T-cell (primary cell): ENCODE measurements at regions not wholly inside any gene's neighbourhood (a gene's known extent, or its start where the extent isn't known, plus 50 kb on each side); places are given as distances from the start of the nearest gene placed in this dataset.

Experiments
- ATAC-seq, 4 experiments: fragments of 200-7000 bp in 3 of 4; fragments of 150-1000 bp in 1 of 4; cut with Tn5 transposase; replicated peaks in 1 of 4; 1 replicate in 3 of 4; 2 replicates in 1 of 4; pipeline ENCODE4 v1.10.0; 2021; ENCODE audit warnings: moderate library complexity in 3 of 4, mild to moderate bottlenecking in 2 of 4, moderate number of reproducible peaks in 1 of 4
- CTCF ChIA-PET, 2 donors: fragments of 300-600 bp; sonication (Branson Sonifier 250); formaldehyde crosslinking; loops; one replicate each; lab custom pipeline; 2022; ENCODE audit warnings: antibody characterized with exemption in 2 of 2; lab: Charles Lee
- POLR2A ChIA-PET, 2 donors: fragments of 300-600 bp; sonication (Branson Sonifier 250); formaldehyde crosslinking; loops; one replicate each; lab custom pipeline; 2022; ENCODE audit warnings: antibody characterized with exemption in 2 of 2; lab: Charles Lee
- DNase-seq, 35 experiments: peaks; one replicate each; pipeline versions ENCODE4 v3.0.0 to v3.0.0-alpha.2; 2013 to 2023
- H3K27ac ChIP-seq: one replicate; pipeline ENCODE4 v1.5.1; 2013; ENCODE audit warnings: low read length
- H3K27me3 ChIP-seq, 2 experiments: replicated peaks in 1 of 2; 1 replicate in 1 of 2; 2 replicates in 1 of 2; pipeline versions ENCODE4 v1.6.1 to v1.7.0; 2013; ENCODE audit warnings: low read length in 1 of 2, mixed read lengths in 1 of 2; ENCODE audit not compliant: control insufficient read depth in 2 of 2, insufficient read depth in 2 of 2; ENCODE audit errors: extremely low read depth in 1 of 2
- H3K36me3 ChIP-seq, 2 donors: 1 replicate in 1 of 2; 2 replicates in 1 of 2; pipeline versions ENCODE4 v1.6.1 to v1.7.0; 2013; ENCODE audit warnings: low read length in 1 of 2; ENCODE audit not compliant: control insufficient read depth in 2 of 2, insufficient read depth in 1 of 2; ENCODE audit errors: extremely low read depth in 1 of 2
- H3K4me1 ChIP-seq, 2 experiments: 1 replicate in 1 of 2; 2 replicates in 1 of 2; pipeline versions ENCODE4 v1.6.1 to v1.7.0; 2013; ENCODE audit warnings: low read length in 2 of 2, mixed read lengths in 1 of 2; ENCODE audit not compliant: insufficient read depth in 2 of 2, control insufficient read depth in 1 of 2; ENCODE audit errors: extremely low read depth in 1 of 2
- H3K4me3 ChIP-seq, 2 donors: 1 replicate in 1 of 2; 2 replicates in 1 of 2; pipeline versions ENCODE4 v1.5.1 to v1.7.0; 2013; ENCODE audit warnings: mild to moderate bottlenecking in 2 of 2, low read length in 1 of 2, moderate library complexity in 1 of 2; ENCODE audit not compliant: control insufficient read depth in 1 of 2; ENCODE audit errors: extremely low read depth in 1 of 2
- H3K9me3 ChIP-seq: 2 replicates; pipeline ENCODE4 v1.7.0; 2013
- H3K27ac Mint-ChIP-seq, 2 donors: one replicate each; pipeline ENCODE4 v1.8.0; 2020 to 2021; ENCODE audit warnings: mild to moderate bottlenecking in 2 of 2, mixed read lengths in 2 of 2
- H3K27me3 Mint-ChIP-seq, 2 donors: one replicate each; pipeline ENCODE4 v1.8.0; 2021 to 2022; ENCODE audit warnings: mixed read lengths in 2 of 2
- H3K36me3 Mint-ChIP-seq: one replicate; pipeline ENCODE4 v1.8.0; 2021; ENCODE audit warnings: mixed read lengths
- H3K4me1 Mint-ChIP-seq, 3 donors: one replicate each; pipeline ENCODE4 v1.8.0; 2020 to 2022; ENCODE audit warnings: mixed read lengths in 3 of 3, mild to moderate bottlenecking in 1 of 3
- H3K4me3 Mint-ChIP-seq, 3 donors: one replicate each; pipeline ENCODE4 v1.8.0; 2020 to 2022; ENCODE audit warnings: mild to moderate bottlenecking in 3 of 3, mixed read lengths in 3 of 3, moderate library complexity in 3 of 3
- H3K9me3 Mint-ChIP-seq, 3 donors: one replicate each; pipeline ENCODE4 v1.8.0; 2020 to 2022; ENCODE audit warnings: mixed read lengths in 3 of 3
- WGBS: methylation state at CpG from one replicate; pipeline ENCODE4 v1.1.5; 2013; ENCODE audit warnings: missing lambda C conversion rate; ENCODE audit not compliant: insufficient coverage; 5-methylcytosine and 5-hydroxymethylcytosine counted together

DNA sequence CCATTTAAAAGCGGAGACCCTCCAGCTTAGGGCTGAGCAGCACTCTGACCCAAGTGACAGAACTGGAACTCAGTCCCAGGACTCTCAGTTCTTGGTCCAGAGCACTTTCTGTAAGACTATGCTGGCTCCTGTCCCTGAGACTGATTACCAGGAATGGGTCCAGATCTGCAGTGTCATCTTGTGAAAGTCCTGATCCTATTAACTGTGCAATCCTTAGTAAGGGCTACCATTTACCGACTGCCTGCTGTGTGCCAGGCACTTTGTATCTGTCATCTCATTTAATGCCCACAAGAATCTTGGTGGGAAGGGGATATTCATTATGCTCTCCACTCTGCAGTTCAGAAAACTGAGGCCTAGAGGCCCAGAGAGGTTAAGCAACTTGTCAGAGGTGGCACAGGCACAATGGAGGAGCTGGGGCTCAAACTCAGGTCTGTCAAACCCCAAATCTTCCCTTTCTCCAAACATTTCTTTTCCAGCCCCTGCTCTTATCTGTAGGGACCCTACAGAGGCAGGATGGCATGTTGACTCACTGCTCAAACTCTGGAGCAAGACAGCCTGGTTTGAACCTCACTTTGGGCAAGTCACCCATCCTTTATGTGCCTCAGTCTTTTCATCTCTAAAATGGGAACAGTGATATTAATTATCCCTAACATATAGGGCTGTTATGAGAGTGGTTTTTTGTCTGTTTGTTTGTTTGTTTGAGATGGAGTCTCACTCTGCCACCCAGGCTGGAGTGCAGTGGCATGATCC lies 57.6 kb upstream of the IFNLR1 start:
- DNase-seq (no peak), ATAC-seq (no peak)
- no peaks in the 10 kb centered on the region for H3K4me1 ChIP-seq
- H3K36me3 Mint-ChIP-seq, result no peaks in the 10 kb centered on the region
- H3K27ac Mint-ChIP-seq, result no peak overlapping the region
- H3K4me3 ChIP-seq, result no peak overlapping the region
- H3K27me3 Mint-ChIP-seq, result peaks cover 0 to 1% of the 10 kb centered on the region in 2 donors
- 80% methylated on average over 1 of the region's 2 CpGs for WGBS
- no peaks in the 10 kb centered on the region for H3K4me1 Mint-ChIP-seq
- no peak overlapping the region for H3K4me3 Mint-ChIP-seq
- H3K27me3 ChIP-seq, result no peaks in the 10 kb centered on the region
- ChIA-PET POLR2A (no interaction called here), CTCF (no interaction called here)
- H3K9me3 Mint-ChIP-seq, result no peaks in the 10 kb centered on the region
- no peaks in the 10 kb centered on the region for H3K9me3 ChIP-seq
- no peaks in the 10 kb centered on the region for H3K36me3 ChIP-seq
- no peak overlapping the region for H3K27ac ChIP-seq

DNA sequence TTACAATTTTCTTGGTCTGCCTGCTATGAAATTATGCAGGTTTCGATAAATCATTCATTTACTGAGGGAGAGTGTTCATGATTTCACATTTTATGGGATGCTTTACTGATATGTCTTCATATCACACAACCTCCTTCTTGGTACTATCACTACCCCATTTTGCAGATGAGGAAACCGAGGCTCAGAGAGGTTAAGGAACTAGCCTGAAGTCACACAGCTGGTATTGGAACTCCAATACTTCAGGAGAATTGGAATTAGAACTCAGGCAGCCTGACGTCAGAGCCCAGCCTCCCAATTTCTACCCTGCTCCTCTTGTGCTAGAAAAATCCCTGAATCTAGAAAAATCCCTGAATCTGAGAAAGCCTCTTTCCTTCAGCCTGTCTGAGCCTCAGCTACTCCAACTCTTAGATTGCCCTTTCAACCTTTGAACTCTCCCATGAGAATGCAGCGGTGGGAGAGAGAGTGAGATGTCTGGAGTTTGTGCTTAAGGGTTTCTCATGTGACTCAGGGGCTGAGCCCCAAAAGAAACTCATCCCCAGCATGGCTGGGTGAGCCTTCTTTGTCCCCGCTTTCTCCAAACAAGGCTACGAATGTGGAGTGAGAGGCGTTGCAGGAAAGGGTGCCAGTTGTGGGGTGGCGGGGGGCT lies 50.8 kb upstream of the IFNLR1 start:
- POLR2A ChIA-PET, result no interaction called here
- no peak overlapping the region for H3K4me3 ChIP-seq
- no peak overlapping the region for H3K27ac ChIP-seq
- H3K27me3 ChIP-seq, result peaks cover 0 to 20% of the 10 kb centered on the region in 2 experiments
- no peaks in the 10 kb centered on the region for H3K4me1 ChIP-seq
- H3K9me3 ChIP-seq, result no peaks in the 10 kb centered on the region
- DNase-seq, result no peak
- ATAC-seq, result no peak
- no peak overlapping the region for H3K27ac Mint-ChIP-seq
- H3K36me3 Mint-ChIP-seq, result no peaks in the 10 kb centered on the region
- H3K36me3 ChIP-seq, result no peaks in the 10 kb centered on the region
- no peaks in the 10 kb centered on the region for H3K4me1 Mint-ChIP-seq
- H3K9me3 Mint-ChIP-seq, result no peaks in the 10 kb centered on the region
- CTCF ChIA-PET, result interaction anchor here in 1 of 2 donors (0.6 kb wide), 1 partner anchor 11 kb away, joined by 4 read pairs; no protein-coding TSS in a partner anchor
- H3K27me3 Mint-ChIP-seq, result peaks cover 9 to 12% of the 10 kb centered on the region in 2 donors
- 74% methylated on average over 4 of the region's 8 CpGs for WGBS
- no peak overlapping the region for H3K4me3 Mint-ChIP-seq

- H3K27ac Mint-ChIP-seq, result no peak overlapping the region
- ChIA-PET POLR2A (interaction anchor here in 1 of 2 donors (0.6 kb wide), 1 partner anchor 12 kb away, joined by 3 read pairs; no protein-coding TSS in a partner anchor), CTCF (no interaction called here)
- ATAC-seq (no peak), DNase-seq (no peak)
- H3K36me3 Mint-ChIP-seq, result no peaks in the 10 kb centered on the region
- Histone ChIP-seq H3K9me3 (no peaks in the 10 kb centered on the region), H3K4me1 (no peaks in the 10 kb centered on the region), H3K27ac (no peak overlapping the region), H3K4me3 (no peak overlapping the region), H3K36me3 (no peaks in the 10 kb centered on the region), H3K27me3 (peaks cover 0 to 20% of the 10 kb centered on the region in 2 experiments)
- H3K9me3 Mint-ChIP-seq, result no peaks in the 10 kb centered on the region
- H3K4me1 Mint-ChIP-seq, result no peaks in the 10 kb centered on the region
- 84% methylated on average over 7 of the region's 7 CpGs for WGBS
- H3K27me3 Mint-ChIP-seq, result peaks cover 9 to 12% of the 10 kb centered on the region in 2 donors
- no peak overlapping the region for H3K4me3 Mint-ChIP-seq
Observed at GRCh38 chr1:24236789-24237371, 49.8 kb upstream of the IFNLR1 start.
